Glomerular visceral epithelial cell (primary cell): ENCODE measurements at regions not wholly inside any gene's neighbourhood (a gene's known extent, or its start where the extent isn't known, plus 50 kb on each side); places are given as distances from the start of the nearest gene placed in this dataset.

ENCODE experiments used
- DNase-seq: peaks from one replicate; pipeline ENCODE4 v3.0.0-alpha.2; 2016; ENCODE audit errors: extremely low spot score

DNA sequence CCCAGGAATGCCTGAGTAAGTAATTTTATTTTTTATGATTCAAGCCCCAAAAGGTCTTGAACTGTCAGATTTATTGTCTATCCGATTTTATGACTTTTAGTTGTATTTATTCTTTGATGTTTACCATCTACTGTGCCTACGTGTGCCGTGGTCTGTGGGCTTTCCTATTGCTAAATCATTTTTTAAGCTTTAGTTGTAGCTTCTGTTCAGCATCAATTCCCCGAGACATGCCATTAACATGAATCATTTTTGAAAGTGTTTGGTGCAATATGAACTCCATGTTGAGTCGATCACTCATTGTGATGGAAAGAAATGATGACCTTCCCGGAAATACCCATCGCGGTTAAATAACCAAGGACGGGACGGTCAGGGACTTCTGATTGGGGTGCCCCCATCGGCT lies 268.7 kb upstream of the THRB start:
- peak; percentile 69 for DNase-seq

DNA sequence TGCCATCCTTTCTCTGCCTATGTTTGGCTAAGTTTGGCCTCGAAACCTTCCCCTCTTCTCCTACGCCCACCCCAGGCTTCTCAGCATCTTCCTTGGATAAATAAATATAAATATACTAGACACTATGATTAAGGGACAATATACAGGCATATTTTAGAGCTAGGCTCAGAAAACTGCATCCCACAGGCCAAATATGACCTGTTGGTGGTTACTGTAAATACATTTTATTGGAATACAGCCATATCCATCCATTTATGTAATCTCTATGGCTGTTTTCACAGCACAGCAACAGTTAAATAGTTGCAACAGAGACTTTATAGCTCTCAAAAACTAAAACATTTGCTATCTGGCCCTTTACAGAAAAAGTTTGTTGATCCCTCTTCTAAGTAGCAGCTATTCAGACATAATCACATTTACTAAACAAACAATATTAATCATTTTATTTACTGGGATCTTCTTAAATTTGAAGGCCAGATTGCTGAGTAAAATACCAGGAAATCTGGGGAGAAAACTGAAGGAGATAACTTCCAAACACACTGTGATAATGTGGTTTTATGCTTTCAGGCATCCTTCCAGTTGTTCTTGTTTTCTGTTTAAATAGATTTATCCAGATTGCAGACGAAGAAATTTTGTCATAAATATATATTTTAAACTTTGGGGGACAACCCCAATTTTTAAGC lies 269.7 kb upstream of the THRB start:
- no peak for DNase-seq

DNA sequence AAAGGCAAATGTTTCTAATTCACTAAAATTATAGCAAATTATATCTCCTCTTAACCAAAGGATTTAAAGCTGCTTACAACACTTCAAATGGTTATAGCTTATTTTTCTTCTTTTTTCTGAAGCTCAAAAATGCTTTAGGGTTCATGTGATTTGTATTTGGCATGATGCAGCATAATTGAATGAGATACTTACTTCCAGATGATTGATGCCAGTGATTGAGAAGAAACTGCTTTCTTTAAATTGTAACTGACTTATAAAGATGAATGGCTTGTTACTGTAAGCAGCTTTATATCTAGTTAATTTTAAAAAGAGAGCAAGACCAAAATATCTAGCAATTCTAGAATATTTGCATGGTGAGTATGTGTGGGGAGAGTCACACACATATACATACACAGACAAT lies 270.7 kb upstream of the THRB start:
- DNase-seq: no peak

DNA sequence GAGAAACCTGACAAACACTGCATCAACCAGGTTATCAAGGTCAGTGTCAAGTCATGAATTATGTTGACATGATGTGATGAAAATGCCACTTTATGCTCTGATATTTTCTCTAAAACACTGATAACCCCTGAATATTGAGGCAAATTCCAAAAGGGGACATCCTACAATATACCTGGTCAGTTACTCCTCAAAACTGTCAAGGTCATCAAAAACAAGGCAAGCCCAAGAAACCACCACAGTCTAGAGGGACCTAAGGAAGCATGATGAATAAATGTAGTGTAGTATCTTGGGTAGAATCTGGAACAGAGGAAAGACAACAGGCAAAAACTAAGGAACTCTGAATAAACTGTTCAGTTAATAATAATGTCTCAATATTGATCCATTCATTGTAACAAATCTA lies 275.3 kb upstream of the THRB start:
- DNase-seq: no peak

DNA sequence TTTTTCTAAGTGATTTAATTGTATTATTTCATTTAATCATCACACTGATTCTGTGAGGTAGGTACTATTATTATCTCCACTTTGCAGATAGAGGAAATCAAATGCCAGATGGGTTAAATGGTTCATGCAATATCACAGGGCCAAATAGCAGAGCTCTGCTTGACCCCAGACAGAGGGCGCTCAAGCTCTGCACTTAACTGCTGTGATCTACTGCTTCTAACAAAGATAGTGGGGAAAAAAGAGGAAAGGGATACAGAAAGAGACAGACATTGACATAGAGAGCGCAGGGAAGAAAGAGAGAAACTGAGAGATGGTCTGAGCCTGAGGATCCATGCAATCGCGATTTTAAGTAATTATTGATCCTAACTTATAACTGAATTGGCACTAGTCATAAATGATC lies 279.1 kb upstream of the THRB start:
- DNase-seq: peak; percentile 53

DNA sequence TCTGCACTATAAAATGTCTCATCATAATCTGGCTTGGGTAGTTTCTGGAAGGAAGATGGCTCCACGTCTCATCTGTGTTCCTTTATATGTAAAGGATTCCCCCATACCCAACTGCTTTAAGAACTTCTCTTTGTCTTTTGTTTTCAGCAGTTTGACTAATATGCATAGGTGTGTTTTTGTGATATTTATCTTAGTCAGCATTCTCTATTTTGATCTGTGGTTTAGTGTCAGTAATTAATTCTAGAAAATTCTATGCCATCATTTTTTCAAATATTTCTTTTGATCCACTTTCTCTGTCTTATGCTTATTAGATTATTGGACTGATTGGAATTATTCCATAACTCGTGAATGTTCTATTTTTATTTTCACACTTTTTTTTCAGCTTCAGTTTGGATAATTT lies 286.3 kb upstream of the THRB start:
- no peak for DNase-seq

DNA sequence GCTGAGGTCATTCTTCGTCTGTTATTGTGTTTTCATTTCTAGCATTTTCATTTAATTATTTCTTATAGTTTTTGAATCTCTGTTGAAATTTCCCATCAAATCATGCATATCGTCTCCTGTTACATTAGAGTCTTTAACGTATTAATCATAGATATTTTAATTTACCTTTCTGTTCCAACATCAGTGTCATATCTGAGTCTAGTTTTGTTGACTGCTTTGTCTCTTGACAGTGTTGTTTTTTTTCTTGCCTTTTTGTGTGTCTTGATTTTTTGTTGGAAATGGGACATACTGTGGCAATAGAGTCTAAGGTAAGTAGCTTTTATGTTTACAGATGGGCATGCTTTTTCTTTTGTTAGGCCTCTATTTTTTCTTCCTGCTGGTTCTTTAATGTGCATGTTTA lies 286.8 kb upstream of the THRB start:
- DNase-seq: no peak

DNA sequence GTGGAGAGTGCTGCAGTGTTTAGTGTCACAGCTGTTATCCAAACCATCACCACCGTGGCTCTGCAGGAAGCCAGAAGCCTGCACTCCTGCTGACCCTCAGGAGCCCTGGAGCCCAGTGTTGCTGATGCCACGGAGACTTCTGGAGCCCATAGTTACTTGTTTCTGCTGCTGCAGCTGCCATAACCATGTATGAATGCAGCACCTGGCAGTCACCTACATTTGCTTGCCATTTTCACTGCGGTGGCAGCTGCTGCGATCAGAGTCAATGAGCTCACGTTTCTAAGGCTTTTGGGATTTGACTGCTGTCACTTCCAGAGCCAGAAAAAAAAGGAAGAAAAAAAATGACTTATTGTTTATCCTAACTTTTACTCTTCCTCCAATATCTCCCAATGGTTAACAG lies 299.2 kb upstream of the THRB start:
- no peak for DNase-seq

DNA sequence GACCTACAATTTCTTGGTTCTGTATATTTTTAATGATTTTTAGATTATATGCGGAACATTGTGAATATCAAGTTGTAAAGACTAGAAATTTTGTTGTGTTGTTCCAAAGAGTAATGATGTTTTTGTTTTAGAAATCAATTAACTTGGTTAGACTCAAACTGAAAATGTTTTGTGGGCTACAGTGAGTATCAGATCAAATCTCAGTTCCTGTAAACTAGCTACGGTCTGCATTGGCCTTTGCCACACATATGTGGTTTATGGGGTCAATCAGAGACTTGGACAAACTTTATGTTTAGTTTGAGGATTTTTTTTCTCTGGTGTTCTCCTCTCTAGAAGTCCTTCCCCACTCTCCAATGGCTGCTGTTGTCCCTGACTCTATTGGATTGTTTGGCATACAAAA lies 308.0 kb upstream of the THRB start:
- DNase-seq: no peak

DNA sequence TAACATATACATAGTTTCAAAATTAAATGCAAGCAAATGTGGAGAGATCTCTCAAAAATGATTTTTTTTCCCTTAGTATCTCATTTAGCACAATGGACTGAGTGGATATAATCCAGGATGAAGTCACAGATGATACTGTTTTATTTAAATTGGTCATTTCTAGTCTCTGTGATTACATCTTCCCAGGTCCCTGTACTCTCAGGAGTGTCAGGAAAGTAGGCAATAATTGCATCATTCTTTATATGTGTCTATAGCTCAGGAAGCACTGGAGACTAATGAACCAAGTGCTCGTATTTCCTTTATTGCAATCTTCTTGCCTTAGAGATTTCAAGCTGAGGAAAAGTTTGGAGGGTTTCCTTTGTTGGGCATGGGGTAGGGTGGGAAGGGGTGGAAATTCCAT lies 309.4 kb upstream of the THRB start:
- DNase-seq: no peak

DNA sequence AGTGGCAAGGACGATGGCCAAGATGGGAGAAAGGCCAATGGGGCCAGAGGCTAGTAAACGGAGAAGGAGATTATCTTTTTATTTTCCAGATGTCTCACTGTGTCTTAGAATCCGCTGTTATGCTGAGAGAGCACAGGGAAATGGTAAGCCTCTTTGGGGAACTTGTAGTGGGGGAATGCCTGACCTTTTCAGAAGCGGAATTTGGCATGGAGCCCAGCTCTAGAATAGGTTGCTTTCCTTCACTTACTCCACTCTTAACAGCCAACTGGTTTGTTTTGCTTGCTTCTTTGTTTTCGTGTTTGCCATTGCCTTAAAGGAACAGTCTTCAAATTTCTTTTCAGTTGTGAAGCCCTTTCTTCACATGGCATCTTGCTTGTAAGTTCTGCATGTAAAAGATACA lies 316.2 kb upstream of the THRB start:
- no peak for DNase-seq

DNA sequence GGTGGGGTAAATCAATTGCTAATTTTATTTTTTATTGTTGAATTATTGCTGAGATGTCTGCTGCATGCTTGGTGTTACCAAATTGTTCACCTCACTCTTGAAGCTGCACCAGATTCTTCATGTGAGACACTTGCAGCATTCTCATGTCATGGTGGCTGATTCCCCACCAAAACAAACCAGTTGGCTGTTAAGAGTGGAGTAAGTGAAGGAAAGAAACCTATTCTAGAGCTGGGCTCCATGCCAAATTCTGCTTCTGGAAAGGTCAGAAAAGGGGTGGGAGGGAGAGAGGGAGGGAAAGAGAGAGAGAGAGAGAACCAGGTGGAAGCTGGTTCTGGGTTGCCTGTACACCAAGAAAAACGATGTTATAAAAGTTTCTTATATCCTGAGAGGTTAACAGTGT lies 317.5 kb upstream of the THRB start:
- no peak for DNase-seq

DNA sequence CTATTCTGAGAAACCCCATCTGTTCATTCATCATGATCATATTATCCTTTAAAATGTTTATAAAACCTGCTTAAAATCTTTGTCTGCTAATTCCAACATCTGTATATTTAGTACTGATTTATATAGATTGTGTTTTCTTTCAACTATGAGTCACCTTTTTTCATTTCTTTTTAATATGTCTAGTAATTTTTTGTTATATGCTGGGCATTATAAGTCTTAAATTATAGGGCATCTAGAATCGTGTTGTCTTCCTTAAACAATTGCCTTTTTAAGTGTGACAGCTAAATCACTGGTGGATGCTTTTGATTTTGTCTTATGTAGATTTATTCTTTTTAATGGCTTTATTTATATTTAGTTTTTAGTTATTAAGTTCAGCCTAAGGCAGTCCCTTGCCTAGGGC lies 323.4 kb upstream of the THRB start:
- no peak for DNase-seq

DNA sequence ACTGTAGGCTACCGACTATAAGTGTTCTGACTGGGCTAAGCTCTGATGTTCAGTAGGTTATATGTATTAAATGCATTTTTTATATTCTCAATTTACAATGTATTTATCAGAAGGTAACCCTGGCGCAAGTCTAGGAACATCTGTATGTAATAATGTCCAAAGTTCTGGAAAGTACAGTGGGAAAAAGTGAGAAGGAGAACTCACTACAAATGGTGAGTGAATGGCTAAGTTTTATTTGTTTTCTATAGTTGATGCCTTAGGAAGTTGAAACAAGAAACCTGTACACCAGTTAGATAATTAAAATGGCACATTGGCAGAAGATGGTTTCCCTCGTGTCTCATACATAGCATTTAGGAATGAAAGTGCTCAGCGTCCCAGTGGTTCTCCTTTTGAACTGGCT lies 333.4 kb upstream of the THRB start:
- DNase-seq: no peak

DNA sequence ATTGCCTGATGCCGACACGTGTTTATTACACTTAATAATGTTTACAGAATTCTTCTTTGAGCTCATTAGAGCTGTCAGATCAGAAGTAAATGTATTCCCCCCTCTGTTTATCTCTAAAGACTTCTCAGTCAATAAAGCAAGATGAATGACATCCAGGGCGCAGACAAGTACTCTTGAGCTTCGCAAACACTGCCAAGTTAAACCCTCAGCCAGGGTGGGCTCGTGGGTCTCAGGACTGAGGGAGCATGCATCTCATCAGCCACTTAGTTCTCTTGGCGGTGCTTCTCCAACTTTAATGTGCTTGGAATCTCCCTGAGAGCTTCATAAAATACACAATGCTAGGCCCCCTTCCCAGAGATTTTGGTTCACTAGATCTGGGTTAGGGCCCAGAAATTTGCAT lies 333.9 kb upstream of the THRB start:
- no peak for DNase-seq

DNA sequence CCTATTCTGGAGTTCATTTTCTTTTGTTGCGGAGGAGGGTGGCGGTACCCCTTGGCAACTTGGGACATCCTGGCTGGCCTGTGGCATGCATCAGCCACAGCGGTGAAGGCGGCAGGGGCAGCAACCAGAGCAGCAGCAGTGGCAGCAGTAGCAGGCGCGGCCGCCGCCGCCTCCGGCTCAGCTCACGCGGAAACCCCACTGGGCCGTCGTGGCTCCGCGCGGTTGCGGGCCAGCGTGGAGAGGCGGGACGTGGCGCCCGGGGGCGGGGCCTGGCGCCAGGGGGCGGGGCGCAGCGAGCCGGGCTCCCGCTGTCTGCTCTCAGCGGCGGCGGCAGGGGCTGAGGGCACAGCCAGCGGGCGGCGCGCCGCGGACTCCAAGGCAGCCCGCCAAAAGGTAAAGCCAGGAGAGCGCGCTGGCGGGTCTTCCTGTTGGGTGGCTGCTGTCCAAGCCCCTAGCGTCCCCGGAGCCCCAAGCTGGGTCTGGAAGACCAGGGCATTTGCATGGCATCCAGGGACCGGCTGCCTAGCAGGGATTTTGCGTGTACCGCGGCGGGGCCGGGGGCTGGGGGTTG lies 334.4 kb upstream of the THRB start:
- no peak for DNase-seq

DNA sequence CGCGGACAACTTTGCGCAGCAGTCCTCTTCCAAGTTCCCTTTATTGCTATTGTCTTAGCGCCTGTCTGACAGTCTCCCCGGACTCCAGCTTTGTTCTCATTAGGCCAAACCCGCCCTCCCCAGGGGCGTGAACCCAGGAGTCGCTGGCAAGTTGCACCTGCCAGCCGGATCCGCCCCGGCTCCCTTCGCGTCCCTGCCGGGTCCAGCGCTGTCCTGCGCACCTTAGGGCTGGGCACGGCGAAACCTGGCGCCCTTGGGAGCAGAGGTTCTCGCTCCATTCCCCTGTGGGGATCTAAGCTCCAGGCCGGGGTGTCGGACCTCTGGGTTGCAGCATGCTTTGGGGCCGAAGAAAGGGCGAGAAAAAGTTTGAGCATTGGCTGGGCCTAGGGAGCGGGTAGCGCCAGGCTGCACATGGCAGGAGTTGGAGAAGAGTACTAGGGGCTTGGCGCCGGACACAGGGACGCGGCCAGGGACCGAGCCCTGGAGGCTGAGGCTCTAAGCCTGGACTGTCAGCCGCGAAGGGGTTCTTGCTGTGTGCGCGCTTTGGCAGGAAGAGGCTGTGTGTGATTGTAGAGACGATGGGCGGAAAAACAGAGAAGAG lies 335.1 kb upstream of the THRB start:
- peak; percentile 2 for DNase-seq

DNA sequence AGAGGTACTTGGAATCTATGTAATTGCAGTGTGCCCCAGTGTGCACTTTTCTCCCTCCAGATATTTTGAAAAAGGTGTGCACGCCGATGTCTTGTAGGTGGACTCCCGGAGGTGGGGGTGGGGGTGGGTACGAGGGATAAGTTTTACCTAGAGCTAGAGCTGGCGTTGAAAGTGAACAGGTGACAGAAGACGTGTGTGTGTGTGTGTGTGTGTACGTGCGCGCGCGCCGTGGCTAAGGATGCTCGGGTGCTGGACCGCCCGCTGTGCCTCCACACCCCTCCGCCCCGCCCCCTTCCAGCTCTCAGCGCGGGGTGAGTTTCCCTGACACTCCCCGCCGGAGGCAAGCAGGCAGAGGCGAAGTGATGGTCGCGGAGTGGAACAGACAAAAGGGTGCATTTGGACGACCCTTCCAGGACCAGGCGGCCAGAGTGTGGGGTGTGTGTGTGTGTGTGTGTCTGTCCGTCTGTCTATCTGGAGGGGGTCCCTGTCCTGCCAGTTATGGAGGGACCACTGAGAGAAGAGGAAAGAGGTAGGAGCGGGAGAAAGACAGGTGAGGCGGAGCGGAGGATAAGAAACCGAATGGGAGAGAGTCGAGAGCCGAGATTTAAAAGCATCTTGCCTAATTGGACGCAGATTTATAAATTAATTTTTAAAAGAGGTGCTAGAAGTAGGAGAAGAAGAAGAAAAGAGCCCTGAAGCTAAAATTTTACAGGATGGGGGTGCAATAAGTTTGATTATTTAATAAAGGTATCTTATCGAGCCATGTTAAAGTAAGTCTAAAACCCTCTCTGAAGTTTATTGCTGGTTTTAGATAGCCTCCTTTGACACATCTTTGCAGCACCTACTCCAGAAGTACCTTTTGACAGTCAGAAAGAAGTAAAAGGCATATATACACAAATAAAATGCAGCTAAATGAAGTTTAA lies 335.8 kb upstream of the THRB start:
- no peak for DNase-seq

DNA sequence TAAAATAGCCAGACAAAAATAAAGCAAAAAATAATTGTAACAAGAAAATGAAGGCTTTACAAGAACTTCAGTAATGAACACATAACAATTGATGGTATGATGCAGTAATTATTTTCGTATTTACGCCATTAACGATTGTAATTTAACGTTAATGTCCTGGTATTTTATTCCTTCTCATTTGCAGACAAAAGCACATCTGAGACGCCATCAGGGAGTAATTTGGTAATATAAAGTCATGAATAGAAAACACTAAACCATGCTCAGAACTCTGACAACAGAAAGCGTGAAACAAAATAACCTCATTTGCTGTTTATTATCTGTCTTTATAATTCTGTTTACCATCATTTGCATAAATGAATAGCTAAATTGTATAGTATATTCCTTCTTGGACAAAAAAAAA lies 336.6 kb upstream of the THRB start:
- no peak for DNase-seq

DNA sequence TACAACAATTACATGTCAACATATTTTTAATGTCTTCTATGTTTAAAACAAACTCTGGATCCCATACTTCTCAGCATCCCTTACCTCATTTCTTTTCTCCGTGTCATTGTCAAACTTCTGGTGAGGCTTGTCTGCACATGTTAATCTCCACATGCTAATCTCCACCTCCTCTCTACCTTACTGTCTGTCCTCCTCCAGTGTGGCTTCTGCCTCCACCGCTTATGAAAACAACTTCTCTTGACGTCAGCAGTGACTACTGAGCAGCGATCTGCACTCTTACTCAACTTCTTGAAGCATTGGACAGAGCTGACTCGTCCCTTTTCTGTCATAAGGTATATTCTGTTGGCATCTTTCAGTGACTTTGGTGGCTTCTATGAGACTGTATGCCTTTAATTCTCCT lies 338.2 kb upstream of the THRB start:
- no peak for DNase-seq

DNA sequence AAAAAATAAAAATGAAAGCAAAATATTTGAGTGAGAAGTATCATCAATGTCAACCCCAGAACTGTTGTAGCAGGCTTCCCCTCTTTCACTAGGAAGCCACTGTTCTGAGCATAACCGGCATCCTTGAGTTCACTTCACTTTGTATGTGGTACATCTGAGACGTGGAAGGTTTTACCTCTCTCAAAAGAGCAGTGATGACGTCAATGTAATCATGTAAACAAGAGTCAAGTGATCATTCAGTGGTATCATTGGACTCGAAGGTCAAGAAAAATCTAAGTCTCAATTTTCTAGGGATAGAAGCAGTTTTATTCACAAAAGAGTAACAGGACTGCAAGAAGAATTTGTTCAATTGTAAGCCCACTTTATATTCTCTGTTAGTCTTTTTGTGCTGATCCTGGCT lies 339.8 kb upstream of the THRB start:
- no peak for DNase-seq

DNA sequence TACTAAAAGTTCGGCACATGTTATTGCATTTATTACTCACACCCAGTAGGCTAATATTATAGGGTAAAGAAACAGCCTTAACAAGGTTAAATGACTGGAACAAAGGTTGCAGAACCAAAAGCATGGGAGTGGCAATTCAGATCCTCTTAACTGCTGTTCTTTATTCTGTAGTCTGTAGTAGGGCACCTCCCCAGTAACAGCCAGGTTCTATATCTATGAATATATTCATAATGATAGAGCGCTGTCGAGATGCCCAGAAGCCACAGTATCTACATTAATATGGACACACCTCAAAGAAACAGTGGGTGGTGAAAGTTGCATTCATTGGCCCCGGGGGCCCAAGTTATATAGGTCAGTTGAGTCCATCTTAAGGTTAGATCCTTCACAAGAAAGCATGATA lies 340.9 kb upstream of the THRB start:
- DNase-seq: no peak

DNA sequence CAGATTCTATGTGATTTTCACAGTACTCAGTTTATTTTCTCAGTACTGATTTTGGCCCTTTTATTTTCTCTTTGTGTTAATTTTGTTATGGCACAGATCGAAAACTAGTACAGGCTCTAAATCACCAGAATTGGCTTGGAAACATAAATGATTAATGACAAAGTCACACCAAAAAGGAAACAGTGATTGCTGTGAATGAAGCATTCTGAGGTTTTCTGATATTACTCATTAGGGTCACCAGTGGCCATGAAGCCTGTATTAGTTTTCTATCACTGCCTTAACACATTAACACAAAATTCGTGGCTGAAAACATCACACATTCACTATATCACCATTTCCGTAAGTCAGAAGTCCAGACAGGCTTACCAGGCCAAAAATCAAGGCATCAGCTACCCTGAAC lies 343.0 kb upstream of the THRB start:
- DNase-seq: no peak
